HG03558 (cell line): ENCODE measurements at regions not wholly inside any gene's neighbourhood (a gene's known extent, or its start where the extent isn't known, plus 50 kb on each side); places are given as distances from the start of the nearest gene placed in this dataset.

ENCODE experiments used
- ATAC-seq: cut with Tn5 transposase; IDR thresholded peaks from one replicate; pipeline ENCODE4 v1.9.1; 2021; ENCODE audit warnings: moderate number of reproducible peaks; ENCODE audit not compliant: unreplicated experiment; ENCODE audit errors: extremely low read depth

DNA sequence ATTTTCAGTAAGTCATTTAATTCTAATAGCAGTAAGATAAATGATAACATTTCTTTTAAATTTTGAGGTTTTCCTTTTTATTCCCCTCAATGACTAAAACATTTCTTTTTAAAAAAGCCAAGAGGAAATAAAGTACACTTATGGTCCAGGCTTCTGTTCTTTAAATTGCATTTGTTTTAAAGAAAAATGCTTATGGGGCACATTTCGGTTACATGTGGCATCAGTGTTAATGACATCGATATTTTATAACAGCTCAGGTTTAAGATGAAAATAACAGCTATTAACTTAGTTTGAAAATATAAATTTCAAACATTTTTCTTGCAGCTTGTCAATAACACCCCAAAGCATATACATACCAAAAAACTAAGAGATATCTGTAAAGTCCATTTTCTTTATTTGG, 1161.1 kb downstream of the PCDH18 start:
- no peak for ATAC-seq

DNA sequence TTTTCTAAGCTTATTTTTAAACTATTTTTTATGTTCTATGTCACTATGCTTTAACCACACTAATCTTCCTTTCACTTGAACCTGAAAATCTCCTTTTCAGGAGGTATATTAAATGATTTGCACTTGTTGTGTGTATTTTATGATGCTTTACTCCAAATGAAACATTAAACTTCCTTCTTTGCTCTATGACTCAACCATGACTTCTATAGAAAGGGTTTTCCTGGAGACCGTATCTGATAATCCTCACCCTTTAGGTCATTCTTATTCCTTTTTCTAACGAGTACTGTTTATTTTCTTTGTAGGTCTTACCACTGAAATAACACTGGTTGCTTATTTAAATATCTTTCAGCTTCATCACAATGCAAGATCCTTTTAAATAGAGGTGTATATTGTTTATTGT, 1163.2 kb downstream of the PCDH18 start:
- no peak for ATAC-seq

GRCh38 chr4:136357556-136357955, 1174.7 kb downstream of the PCDH18 start:
- no peak for ATAC-seq

DNA sequence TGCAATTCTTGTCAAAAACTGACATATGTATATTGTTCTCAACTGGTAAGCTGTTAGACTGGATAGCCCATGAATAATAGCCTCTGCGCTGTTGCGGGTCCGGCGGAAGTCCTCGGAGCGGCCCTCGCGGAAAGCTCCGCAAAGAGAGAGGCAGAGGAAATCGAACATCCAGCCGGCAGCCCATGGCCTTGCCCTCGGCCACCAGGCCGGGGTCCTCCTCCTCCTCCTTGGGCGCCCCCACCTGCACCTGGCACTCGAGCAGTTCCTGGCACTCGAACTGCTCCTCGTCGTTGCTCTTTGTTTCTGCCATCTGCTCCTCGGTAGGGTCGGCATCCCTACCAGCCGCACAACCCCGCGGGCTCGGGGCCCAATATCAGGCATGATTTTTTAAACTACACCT, 1176.3 kb downstream of the PCDH18 start:
- ATAC-seq: no peak

DNA sequence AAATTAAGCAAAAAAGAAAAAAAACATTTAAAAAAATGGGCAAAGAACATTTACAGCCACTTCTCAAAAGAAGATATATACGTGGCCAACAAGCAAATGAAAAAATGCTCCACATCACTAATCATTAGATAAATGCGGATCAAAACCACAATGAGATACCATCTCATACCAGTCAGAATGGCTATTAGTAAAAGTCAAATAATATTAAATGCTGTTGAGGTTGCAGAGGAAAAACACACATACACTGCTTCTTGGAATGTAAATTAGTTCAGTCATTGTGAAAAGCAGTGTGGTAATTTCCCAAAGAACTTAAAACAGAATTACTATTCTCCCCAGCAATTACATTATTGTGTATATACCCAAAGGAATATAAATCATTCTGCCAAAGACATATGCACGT, 1189.0 kb downstream of the PCDH18 start:
- ATAC-seq: no peak

DNA sequence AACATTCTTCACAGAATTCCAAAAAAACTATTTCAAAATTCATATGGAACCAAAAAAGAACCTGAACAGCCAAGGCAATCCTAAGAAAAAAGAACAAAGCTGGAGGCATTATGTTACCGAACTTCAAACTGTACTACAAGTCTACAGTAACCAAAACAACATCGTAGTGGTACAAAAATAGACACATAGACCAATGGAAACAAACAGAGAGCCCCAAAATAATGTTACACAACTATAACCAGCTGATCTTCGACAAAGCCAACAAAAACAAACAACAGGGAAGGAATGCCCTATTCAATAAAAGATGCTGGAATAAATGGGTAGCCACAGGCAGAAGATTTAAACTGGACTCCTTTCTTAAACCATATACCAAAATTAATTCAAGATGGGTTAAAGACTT, 1189.6 kb downstream of the PCDH18 start:
- no peak for ATAC-seq

- no peak for ATAC-seq
Observed at GRCh38 chr4:136337216-136337615, 1195.1 kb downstream of the PCDH18 start.

- ATAC-seq: no peak
Observed at GRCh38 chr4:136336479-136336878, 1195.8 kb downstream of the PCDH18 start.

DNA sequence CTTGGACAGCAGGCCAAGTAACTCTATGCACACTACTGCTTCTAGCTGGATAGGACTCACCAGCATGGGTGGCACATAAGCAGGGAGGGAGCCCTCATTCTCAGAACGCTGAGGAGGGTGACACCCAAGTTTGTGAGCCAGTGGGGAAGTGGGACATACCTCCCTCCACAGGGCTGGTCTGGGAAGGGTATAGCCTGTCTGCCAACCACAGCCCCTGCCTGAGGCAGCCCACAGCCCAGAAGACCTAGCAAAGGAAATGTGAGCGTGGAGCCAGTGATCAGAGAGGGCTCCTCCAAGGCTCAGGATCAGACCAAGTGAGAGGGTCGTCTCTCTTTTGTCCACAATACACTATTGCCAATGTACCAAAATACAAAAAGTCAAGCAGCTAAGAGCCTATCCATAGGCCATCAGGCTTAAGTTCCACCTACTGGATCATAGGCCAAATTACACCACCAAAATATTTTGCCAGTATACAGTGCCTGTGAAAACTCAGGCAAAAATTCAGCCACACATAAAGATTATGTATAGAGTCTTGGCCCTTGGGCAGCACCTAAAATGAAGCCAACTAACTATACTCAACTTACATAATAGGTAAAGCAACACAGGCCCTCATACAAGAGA, 1203.1 kb downstream of the PCDH18 start:
- no peak for ATAC-seq

DNA sequence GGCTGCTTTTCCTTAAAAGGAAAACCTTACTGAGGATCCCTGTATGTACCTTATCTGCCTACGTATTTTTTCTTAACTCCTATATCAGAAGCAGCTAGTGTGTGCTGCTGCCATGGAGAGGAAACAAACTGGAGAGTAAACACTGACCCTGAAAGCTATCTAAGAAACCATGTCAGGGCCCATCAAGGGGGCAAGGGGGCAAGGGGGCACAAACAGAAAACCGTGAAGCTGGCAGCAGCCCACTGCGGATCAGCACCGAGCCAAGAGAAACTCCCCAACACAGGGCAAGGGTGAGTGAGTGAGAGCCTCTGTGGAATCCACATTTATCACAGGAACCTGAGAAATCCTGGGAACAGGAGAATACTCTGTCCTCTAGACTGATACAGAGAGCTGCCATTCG, 1204.2 kb downstream of the PCDH18 start:
- no peak for ATAC-seq

GRCh38 chr4:136320465-136320813, 1211.9 kb downstream of the PCDH18 start:
- ATAC-seq: no peak

- no peak for ATAC-seq
Observed at GRCh38 chr4:136319789-136320464, 1212.4 kb downstream of the PCDH18 start.

DNA sequence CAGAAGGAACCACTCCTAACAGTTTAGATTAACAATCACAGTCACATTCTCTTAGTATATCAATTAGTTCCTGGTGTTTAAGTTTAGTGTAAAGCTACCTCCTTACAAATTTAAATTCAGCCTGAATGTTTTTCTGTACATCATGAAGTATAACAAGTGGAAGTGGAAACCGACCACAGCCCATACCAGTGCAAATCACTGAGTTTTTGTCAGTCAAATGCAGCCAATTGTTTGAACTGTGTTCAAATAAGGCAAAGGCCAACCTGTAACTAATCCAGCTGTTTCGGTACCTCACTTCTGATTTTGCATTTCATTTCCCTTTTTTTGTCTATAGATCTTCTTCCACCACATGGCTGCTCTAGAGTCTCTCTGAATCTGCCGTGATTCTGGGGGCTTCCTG, 1215.3 kb downstream of the PCDH18 start:
- ATAC-seq: no peak

GRCh38 chr4:136314686-136315085, 1217.6 kb downstream of the PCDH18 start:
- ATAC-seq: no peak

- ATAC-seq: no peak
Observed at GRCh38 chr4:136311774-136312173, 1220.5 kb downstream of the PCDH18 start.

GRCh38 chr4:136307765-136308164, 1224.5 kb downstream of the PCDH18 start:
- no peak for ATAC-seq

GRCh38 chr4:136306361-136306760, 1225.9 kb downstream of the PCDH18 start:
- no peak for ATAC-seq

DNA sequence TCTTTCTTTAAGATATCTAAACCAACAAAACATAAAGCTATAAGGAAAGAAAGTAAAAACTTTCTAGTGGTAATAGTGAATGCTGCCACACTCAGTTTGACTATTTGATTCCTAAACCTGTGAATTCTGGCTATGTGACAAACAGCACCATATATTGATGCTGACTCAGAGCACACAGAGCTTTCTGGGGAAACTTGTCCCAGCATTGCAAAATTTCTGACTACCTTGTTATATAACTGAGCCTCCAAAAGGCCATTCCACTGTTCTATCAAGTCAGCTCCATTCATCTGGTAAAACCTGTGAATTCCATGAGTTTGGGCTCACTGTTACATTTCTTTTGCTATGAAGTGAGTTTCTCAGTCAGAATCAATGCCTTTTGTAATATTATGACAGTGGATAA, 1229.7 kb downstream of the PCDH18 start:
- no peak for ATAC-seq

DNA sequence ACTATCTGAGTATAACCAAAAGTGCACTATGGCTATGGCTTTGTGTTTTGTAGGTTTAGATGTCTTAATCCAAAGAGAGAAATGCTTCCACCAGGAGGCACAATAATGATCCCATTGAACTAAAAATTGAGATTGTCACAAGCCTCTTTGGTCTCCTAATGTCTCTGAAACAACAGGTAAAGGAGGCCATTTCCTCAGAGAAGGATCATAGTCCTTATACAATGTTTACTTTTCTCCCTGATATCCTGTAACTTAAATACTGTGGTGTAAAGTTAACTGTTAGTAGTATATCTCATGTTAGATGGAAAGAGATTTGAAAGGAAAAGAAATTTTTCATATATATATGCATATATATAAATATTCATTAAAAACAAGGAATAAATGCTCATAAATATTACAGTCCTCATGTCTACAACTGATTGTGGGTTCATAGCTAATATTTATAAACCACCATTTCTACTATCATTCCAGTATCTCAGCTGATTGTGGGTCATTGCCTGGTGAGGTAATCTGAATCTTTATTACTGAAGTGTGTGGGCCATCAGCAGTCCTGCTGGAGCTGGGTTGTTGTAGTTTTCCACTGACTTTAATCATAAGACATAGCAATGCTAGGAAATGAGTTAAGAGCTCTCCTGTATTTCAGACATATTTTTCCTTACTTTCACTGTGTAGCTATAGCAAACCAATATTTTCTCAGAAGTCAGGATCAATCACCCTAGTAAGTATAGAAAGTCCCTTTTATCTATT, 1230.4 kb downstream of the PCDH18 start:
- ATAC-seq: no peak

DNA sequence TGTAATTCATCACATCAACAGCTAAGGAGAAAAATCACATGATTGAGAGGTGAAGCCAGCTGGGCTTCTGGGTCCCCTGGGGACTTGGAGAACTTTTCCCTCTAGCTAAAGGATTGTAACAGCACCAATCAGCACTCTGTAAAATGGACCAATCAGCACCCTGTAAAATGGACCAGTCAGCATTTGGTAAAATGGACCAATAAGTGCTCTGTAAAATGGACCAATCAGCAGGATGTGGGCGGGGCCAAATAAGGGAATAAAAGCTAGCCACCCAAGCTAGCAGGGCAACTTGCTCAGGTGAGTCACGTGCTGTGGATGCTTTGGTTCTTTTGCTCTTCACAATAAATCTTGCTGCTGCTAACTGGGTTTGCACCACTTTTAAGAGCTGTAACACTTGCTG, 1248.3 kb downstream of the PCDH18 start:
- no peak for ATAC-seq

- ATAC-seq: no peak
Observed at GRCh38 chr4:136281889-136282288, 1250.4 kb downstream of the PCDH18 start.

DNA sequence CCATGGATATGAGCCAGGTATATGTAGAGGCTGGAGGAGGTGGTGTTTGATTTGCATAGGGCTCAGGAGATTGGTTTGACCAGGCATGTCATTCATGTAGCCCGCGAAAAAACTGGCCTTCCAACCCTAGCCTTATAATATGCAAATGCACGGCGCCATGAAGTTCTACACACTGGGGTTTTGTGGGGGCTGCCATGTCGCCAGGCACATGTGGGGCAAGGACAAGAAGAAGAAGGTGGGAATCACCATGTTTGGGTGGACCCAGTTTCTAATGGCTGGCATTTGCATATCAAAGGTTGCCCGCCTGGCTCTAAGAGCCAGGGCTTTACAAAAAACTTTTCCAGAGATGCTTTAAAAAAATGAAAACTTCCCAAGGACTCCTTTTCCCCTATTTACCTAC, 1251.0 kb downstream of the PCDH18 start:
- no peak for ATAC-seq
